Osteoblast (primary cell): ENCODE measurements at regions not wholly inside any gene's neighbourhood (a gene's known extent, or its start where the extent isn't known, plus 50 kb on each side); places are given as distances from the start of the nearest gene placed in this dataset.

Source experiments
- DNase-seq: peaks from one replicate; pipeline ENCODE4 v3.0.0; 2011; ENCODE audit warnings: low spot score, mixed read lengths; ENCODE audit not compliant: insufficient read length; ENCODE audit errors: missing footprints
- H2AFZ ChIP-seq: 2 replicates; pipeline ENCODE4 v1.6.0; 2011; ENCODE audit warnings: mild to moderate bottlenecking, low read length
- H3K27ac ChIP-seq: 2 replicates; pipeline ENCODE4 v1.5.1; 2011; ENCODE audit warnings: mild to moderate bottlenecking, low read depth, low read length, moderate library complexity
- H3K27me3 ChIP-seq: 2 replicates; pipeline ENCODE4 v1.6.0; 2012; ENCODE audit warnings: mild to moderate bottlenecking, control low read depth, inconsistent platforms, low read length, moderate library complexity; ENCODE audit not compliant: insufficient read depth
- H3K36me3 ChIP-seq: 2 replicates; pipeline ENCODE4 v1.5.1; 2011; ENCODE audit warnings: mild to moderate bottlenecking, low read length, control low read depth, moderate library complexity; ENCODE audit not compliant: insufficient read depth
- H3K4me1 ChIP-seq: 2 replicates; pipeline ENCODE4 v1.5.1; 2011; ENCODE audit warnings: mild to moderate bottlenecking, low read length, control low read depth, moderate library complexity; ENCODE audit not compliant: insufficient read depth
- H3K4me2 ChIP-seq: 2 replicates; pipeline ENCODE4 v1.6.0; 2011; ENCODE audit warnings: mild to moderate bottlenecking, low read length; ENCODE audit not compliant: insufficient read depth
- H3K4me3 ChIP-seq: fragments of 200-600 bp; sonication (generic); 3 replicates; pipeline ENCODE4 v1.5.1; 2012; ENCODE audit warnings: mild to moderate bottlenecking, low read length, inconsistent platforms; ENCODE audit not compliant: insufficient read depth
- H3K79me2 ChIP-seq: 2 replicates; pipeline ENCODE4 v1.6.0; 2012; ENCODE audit warnings: mild to moderate bottlenecking, low read length, control low read depth, inconsistent platforms; ENCODE audit not compliant: insufficient read depth
- H3K9me3 ChIP-seq: 2 replicates; pipeline ENCODE4 v1.5.1; 2011; ENCODE audit warnings: low read depth, low read length, control low read depth
- H4K20me1 ChIP-seq: 2 replicates; pipeline ENCODE4 v1.6.0; 2012; ENCODE audit warnings: mild to moderate bottlenecking, low read length, control low read depth; ENCODE audit not compliant: insufficient read depth
- TF ChIP-seq, protein P1 (sequence below): IDR thresholded peaks from 2 replicates; pipeline ENCODE4 v1.5.1; 2011; ENCODE audit warnings: mild to moderate bottlenecking, low read depth, low read length, moderate library complexity; ENCODE audit errors: extremely low read depth

GRCh38 chr4:33052241-33052640 lies 2332.1 kb downstream of the PCDH7 start:
- H2AFZ ChIP-seq: no peak overlapping the region
- no peak for DNase-seq
- no peaks in the 10 kb centered on the region for H3K27me3 ChIP-seq
- no peak overlapping the region for H3K4me2 ChIP-seq
- peaks cover 4% of the 10 kb centered on the region for H3K9me3 ChIP-seq
- no peak overlapping the region for H3K4me3 ChIP-seq
- no peak overlapping the region for H3K27ac ChIP-seq
- H4K20me1 ChIP-seq: no peaks in the 10 kb centered on the region
- H3K4me1 ChIP-seq: no peaks in the 10 kb centered on the region
- H3K79me2 ChIP-seq: no peaks in the 10 kb centered on the region
- H3K36me3 ChIP-seq: no peaks in the 10 kb centered on the region
- TF ChIP-seq, protein P1, sequence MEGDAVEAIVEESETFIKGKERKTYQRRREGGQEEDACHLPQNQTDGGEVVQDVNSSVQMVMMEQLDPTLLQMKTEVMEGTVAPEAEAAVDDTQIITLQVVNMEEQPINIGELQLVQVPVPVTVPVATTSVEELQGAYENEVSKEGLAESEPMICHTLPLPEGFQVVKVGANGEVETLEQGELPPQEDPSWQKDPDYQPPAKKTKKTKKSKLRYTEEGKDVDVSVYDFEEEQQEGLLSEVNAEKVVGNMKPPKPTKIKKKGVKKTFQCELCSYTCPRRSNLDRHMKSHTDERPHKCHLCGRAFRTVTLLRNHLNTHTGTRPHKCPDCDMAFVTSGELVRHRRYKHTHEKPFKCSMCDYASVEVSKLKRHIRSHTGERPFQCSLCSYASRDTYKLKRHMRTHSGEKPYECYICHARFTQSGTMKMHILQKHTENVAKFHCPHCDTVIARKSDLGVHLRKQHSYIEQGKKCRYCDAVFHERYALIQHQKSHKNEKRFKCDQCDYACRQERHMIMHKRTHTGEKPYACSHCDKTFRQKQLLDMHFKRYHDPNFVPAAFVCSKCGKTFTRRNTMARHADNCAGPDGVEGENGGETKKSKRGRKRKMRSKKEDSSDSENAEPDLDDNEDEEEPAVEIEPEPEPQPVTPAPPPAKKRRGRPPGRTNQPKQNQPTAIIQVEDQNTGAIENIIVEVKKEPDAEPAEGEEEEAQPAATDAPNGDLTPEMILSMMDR: no peak

GRCh38 chr4:33054161-33054560 lies 2334.0 kb downstream of the PCDH7 start:
- DNase-seq: no peak
- Histone ChIP-seq H3K4me3 (no peak overlapping the region), H3K4me2 (no peak overlapping the region), H3K4me1 (no peaks in the 10 kb centered on the region), H4K20me1 (no peaks in the 10 kb centered on the region), H3K27me3 (no peaks in the 10 kb centered on the region), H3K36me3 (no peaks in the 10 kb centered on the region), H3K27ac (no peak overlapping the region), H3K9me3 (peaks cover 2% of the 10 kb centered on the region), H2AFZ (no peak overlapping the region), H3K79me2 (no peaks in the 10 kb centered on the region)
- TF ChIP-seq, protein P1: no peak

DNA sequence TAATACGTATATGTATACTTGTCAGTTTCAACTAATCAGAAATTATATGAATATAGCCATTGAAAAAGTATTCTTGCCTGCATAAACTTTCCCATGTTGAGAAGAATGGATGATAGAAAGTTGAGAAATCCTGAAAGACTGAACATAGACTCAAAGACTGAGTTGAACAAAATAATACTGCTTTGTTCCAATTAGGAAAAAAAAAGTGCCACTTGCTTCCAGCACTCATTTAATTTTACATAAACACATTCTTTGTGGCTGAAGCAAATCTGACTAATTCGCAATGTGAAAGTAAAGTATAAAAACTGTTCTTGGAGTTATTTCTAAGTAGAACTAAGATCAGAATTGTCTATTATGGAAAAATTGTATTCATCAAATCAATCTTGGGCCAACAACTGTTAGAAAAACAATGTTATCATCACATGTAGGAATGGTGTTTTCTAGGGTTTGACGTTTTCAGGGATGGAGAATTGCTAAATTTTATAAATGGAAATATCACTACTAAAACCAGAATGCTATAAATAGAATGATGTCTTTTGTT lies 2334.6 kb downstream of the PCDH7 start:
- Histone ChIP-seq H3K4me3 (no peak overlapping the region), H3K27me3 (no peaks in the 10 kb centered on the region), H3K4me1 (no peaks in the 10 kb centered on the region), H3K36me3 (no peaks in the 10 kb centered on the region), H3K79me2 (no peaks in the 10 kb centered on the region), H4K20me1 (no peaks in the 10 kb centered on the region), H3K9me3 (peaks cover 2% of the 10 kb centered on the region), H3K27ac (no peak overlapping the region), H2AFZ (no peak overlapping the region), H3K4me2 (no peak overlapping the region)
- no peak for DNase-seq
- TF ChIP-seq, protein P1: no peak

GRCh38 chr4:33057736-33058135 lies 2337.6 kb downstream of the PCDH7 start:
- DNase-seq: no peak
- Histone ChIP-seq H3K4me1 (no peaks in the 10 kb centered on the region), H3K79me2 (no peaks in the 10 kb centered on the region), H3K4me3 (no peak overlapping the region), H3K4me2 (no peak overlapping the region), H3K9me3 (peaks cover 2% of the 10 kb centered on the region), H2AFZ (no peak overlapping the region), H3K27me3 (no peaks in the 10 kb centered on the region), H3K27ac (no peak overlapping the region), H3K36me3 (no peaks in the 10 kb centered on the region), H4K20me1 (no peaks in the 10 kb centered on the region)
- TF ChIP-seq, protein P1: no peak
